ENCODE measurements at regions not wholly inside any gene's neighbourhood (a gene's known extent, or its start where the extent isn't known, plus 50 kb on each side); places are given as distances from the start of the nearest gene placed in this dataset.

- Histone ChIP-seq H3K4me3 (no peak overlapping the region), H3K36me3 (no peaks in the 10 kb centered on the region), H3K4me1 (peaks cover 0 to 11% (median 0%) of the 10 kb centered on the region in 12 donors), H3K9me3 (peaks cover 0 to 34% (median 19%) of the 10 kb centered on the region in 12 donors), H3K27me3 (peaks cover 0 to 11% (median 0%) of the 10 kb centered on the region in 9 donors), H3K27ac (no peak overlapping the region)
- 74 to 78% (median 77%) methylated on average over 12 to 13 of the region's 13 CpGs for WGBS, 4 donors
- TF ChIP-seq CTCF (IDR thresholded peaks at IDR 0.05): no peak
- TF ChIP-seq POLR2A (IDR thresholded peaks at IDR 0.05): no peak
- ATAC-seq (no peak), DNase-seq (no peak)
- intact Hi-C loops (cut with DNase I): loop anchor here in 1 of 10 donors (10.0 kb wide), 1 partner anchor 64 kb away; no protein-coding TSS in a partner anchor
Observed at GRCh38 chr17:77700165-77700881, 258.2 kb upstream of the TNRC6C start.

GRCh38 chr17:77701996-77702395 lies 256.5 kb upstream of the TNRC6C start:
- peaks cover 0 to 36% (median 20%) of the 10 kb centered on the region in 12 donors for H3K9me3 ChIP-seq
- no peaks in the 10 kb centered on the region for H3K36me3 ChIP-seq
- ATAC-seq: no peak
- intact Hi-C loops (cut with DNase I): loop anchor here in 1 of 10 donors (10.0 kb wide), 1 partner anchor 63 kb away; no protein-coding TSS in a partner anchor
- no peak overlapping the region for H3K27ac ChIP-seq
- no peaks in the 10 kb centered on the region for H3K4me1 ChIP-seq
- no peak for DNase-seq
- H3K27me3 ChIP-seq: peaks cover 0 to 7% (median 0%) of the 10 kb centered on the region in 9 donors
- TF ChIP-seq POLR2A (IDR thresholded peaks at IDR 0.05) (no peak), CTCF (IDR thresholded peaks at IDR 0.05) (no peak)
- 58 to 65% (median 62%) methylated on average over 5 of the region's 5 CpGs for WGBS, 4 donors
- H3K4me3 ChIP-seq: no peak overlapping the region

GRCh38 chr17:77704048-77704815 lies 254.3 kb upstream of the TNRC6C start:
- TF ChIP-seq POLR2A (IDR thresholded peaks at IDR 0.05) (no peak), CTCF (IDR thresholded peaks at IDR 0.05) (no peak)
- peaks cover 0 to 36% (median 20%) of the 10 kb centered on the region in 12 donors for H3K9me3 ChIP-seq
- no peak overlapping the region for H3K27ac ChIP-seq
- 73 to 82% (median 74%) methylated on average over 4 of the region's 4 CpGs for WGBS, 4 donors
- no peaks in the 10 kb centered on the region for H3K36me3 ChIP-seq
- no peaks in the 10 kb centered on the region for H3K27me3 ChIP-seq
- no peak overlapping the region for H3K4me3 ChIP-seq
- ATAC-seq (no peak), DNase-seq (no peak)
- intact Hi-C loops (cut with DNase I): loop anchor here in 1 of 10 donors (10.0 kb wide), 1 partner anchor 61 kb away; no protein-coding TSS in a partner anchor
- H3K4me1 ChIP-seq: no peaks in the 10 kb centered on the region

- H3K9me3 ChIP-seq: peaks cover 0 to 31% (median 20%) of the 10 kb centered on the region in 12 donors
- TF ChIP-seq CTCF (IDR thresholded peaks at IDR 0.05): no peak
- TF ChIP-seq POLR2A (IDR thresholded peaks at IDR 0.05): no peak
- WGBS, 4 donors: 66 to 85% (median 70%) methylated on average over 6 of the region's 6 CpGs
- no peaks in the 10 kb centered on the region for H3K36me3 ChIP-seq
- H3K4me3 ChIP-seq: no peak overlapping the region
- no peak for ATAC-seq
- no peak overlapping the region for H3K27ac ChIP-seq
- DNase-seq: no peak
- intact Hi-C loops (cut with DNase I): loop anchor here in 1 of 10 donors (10.0 kb wide), 1 partner anchor 58 kb away; no protein-coding TSS in a partner anchor
- H3K27me3 ChIP-seq: no peaks in the 10 kb centered on the region
- no peaks in the 10 kb centered on the region for H3K4me1 ChIP-seq
Observed at GRCh38 chr17:77706938-77707337, 251.6 kb upstream of the TNRC6C start.
